Hepatocyte (in vitro differentiated cells): ENCODE measurements at regions not wholly inside any gene's neighbourhood (a gene's known extent, or its start where the extent isn't known, plus 50 kb on each side); places are given as distances from the start of the nearest gene placed in this dataset.

Experiments
- DNase-seq: peaks from one replicate; pipeline ENCODE4 v3.0.0-alpha.2; 2016; ENCODE audit warnings: low spot score
- H2AFZ ChIP-seq: fragments of 200-600 bp; sonication (generic); 2 replicates; pipeline ENCODE4 v1.6.0; 2016; ENCODE audit warnings: antibody characterized with exemption, mild to moderate bottlenecking
- H3K27ac ChIP-seq: fragments of 200-600 bp; sonication (generic); 2 replicates; pipeline ENCODE4 v1.5.1; 2016; ENCODE audit warnings: mild to moderate bottlenecking
- H3K27me3 ChIP-seq: fragments of 200-600 bp; sonication (generic); 2 replicates; pipeline ENCODE4 v1.6.1; 2016
- H3K36me3 ChIP-seq: fragments of 200-600 bp; sonication (generic); replicated peaks from 2 replicates; pipeline ENCODE4 v1.5.1; 2016; ENCODE audit warnings: low read depth; ENCODE audit not compliant: insufficient read depth
- H3K4me1 ChIP-seq: fragments of 200-600 bp; sonication (generic); 2 replicates; pipeline ENCODE4 v1.5.1; 2016; ENCODE audit warnings: mild to moderate bottlenecking, moderate library complexity; ENCODE audit not compliant: insufficient read depth
- H3K4me2 ChIP-seq: fragments of 200-600 bp; sonication (generic); 2 replicates; pipeline ENCODE4 v1.6.0; 2016
- H3K4me3 ChIP-seq: fragments of 200-600 bp; sonication (generic); 2 replicates; pipeline ENCODE4 v1.5.1; 2016; ENCODE audit warnings: mild to moderate bottlenecking
- H3K79me2 ChIP-seq: fragments of 200-600 bp; sonication (generic); 2 replicates; pipeline ENCODE4 v1.6.0; 2017; ENCODE audit warnings: mild to moderate bottlenecking
- H3K9me2 ChIP-seq: fragments of 200-600 bp; sonication (generic); replicated peaks from 2 replicates; pipeline ENCODE4 v1.6.0; 2017; ENCODE audit warnings: mild to moderate bottlenecking; ENCODE audit not compliant: insufficient read depth
- H3K9me3 ChIP-seq: fragments of 200-600 bp; sonication (generic); 2 replicates; pipeline ENCODE4 v1.5.1; 2016; ENCODE audit warnings: low read depth, mild to moderate bottlenecking
- H4K20me1 ChIP-seq: fragments of 200-600 bp; sonication (generic); 2 replicates; pipeline ENCODE4 v1.6.0; 2016; ENCODE audit warnings: mild to moderate bottlenecking; ENCODE audit not compliant: insufficient read depth, poor library complexity, severe bottlenecking
- CTCF ChIP-seq: fragments of 200-600 bp; sonication (generic); IDR thresholded peaks from 2 replicates; pipeline ENCODE4 v1.5.1; 2016; ENCODE audit warnings: antibody characterized with exemption, mild to moderate bottlenecking; ENCODE audit not compliant: poor library complexity
- EZH2 ChIP-seq: fragments of 200-600 bp; sonication (generic); IDR thresholded peaks from 2 replicates; pipeline ENCODE4 v1.6.1; 2016; ENCODE audit warnings: antibody characterized with exemption, mild to moderate bottlenecking, borderline replicate concordance
- EZH2phosphoT487 ChIP-seq: fragments of 200-600 bp; sonication (generic); IDR thresholded peaks from one replicate; pipeline ENCODE4 v1.6.1; 2018; ENCODE audit warnings: antibody characterized with exemption, mild to moderate bottlenecking, low read depth, moderate library complexity; ENCODE audit not compliant: unreplicated experiment, severe bottlenecking
- WGBS: methylation state at CpG from one replicate; pipeline ENCODE4 v1.1.6; 2016; ENCODE audit warnings: low lambda C conversion rate; ENCODE audit errors: missing lambda C conversion rate; 5-methylcytosine and 5-hydroxymethylcytosine counted together

GRCh38 chr13:72507416-72508199 lies 219.8 kb downstream of the MZT1 start:
- Histone ChIP-seq H3K79me2 (no peaks in the 10 kb centered on the region), H2AFZ (peak overlapping the region; percentile 68), H3K27me3 (no peaks in the 10 kb centered on the region), H3K9me2 (no peaks in the 10 kb centered on the region), H3K4me1 (no peaks in the 10 kb centered on the region), H3K4me2 (peak overlapping the region; percentile 55), H3K4me3 (peak overlapping the region; percentile 3), H3K27ac (no peak overlapping the region), H4K20me1 (no peaks in the 10 kb centered on the region), H3K36me3 (no peaks in the 10 kb centered on the region), H3K9me3 (no peaks in the 10 kb centered on the region)
- no peak for DNase-seq
- WGBS = 49% methylated on average over 9 of the region's 9 CpGs
- TF ChIP-seq CTCF = no peak
- no peak for TF ChIP-seq EZH2phosphoT487
- TF ChIP-seq EZH2 = no peak

GRCh38 chr13:72506706-72507105 lies 220.7 kb downstream of the MZT1 start:
- DNase-seq = no peak
- Histone ChIP-seq H3K4me1 (no peaks in the 10 kb centered on the region), H2AFZ (no peak overlapping the region), H3K9me3 (no peaks in the 10 kb centered on the region), H4K20me1 (no peaks in the 10 kb centered on the region), H3K9me2 (no peaks in the 10 kb centered on the region), H3K36me3 (no peaks in the 10 kb centered on the region), H3K79me2 (no peaks in the 10 kb centered on the region), H3K4me3 (no peak overlapping the region), H3K27ac (no peak overlapping the region), H3K4me2 (peak overlapping the region; percentile 55), H3K27me3 (no peaks in the 10 kb centered on the region)
- TF ChIP-seq EZH2 (no peak), CTCF (no peak), EZH2phosphoT487 (no peak)

- no peaks in the 10 kb centered on the region for H3K27me3 ChIP-seq
- H3K9me2 ChIP-seq = no peaks in the 10 kb centered on the region
- no peaks in the 10 kb centered on the region for H3K9me3 ChIP-seq
- H2AFZ ChIP-seq = no peak overlapping the region
- DNase-seq = no peak
- no peak overlapping the region for H3K4me3 ChIP-seq
- H3K27ac ChIP-seq = no peak overlapping the region
- no peak overlapping the region for H3K4me2 ChIP-seq
- H3K4me1 ChIP-seq = no peaks in the 10 kb centered on the region
- no peaks in the 10 kb centered on the region for H4K20me1 ChIP-seq
- H3K79me2 ChIP-seq = no peaks in the 10 kb centered on the region
- TF ChIP-seq CTCF (no peak), EZH2phosphoT487 (no peak), EZH2 (no peak)
- no peaks in the 10 kb centered on the region for H3K36me3 ChIP-seq
Observed at GRCh38 chr13:72505376-72505775, 222.1 kb downstream of the MZT1 start.
